ENCODE measurements at regions not wholly inside any gene's neighbourhood (a gene's known extent, or its start where the extent isn't known, plus 50 kb on each side); places are given as distances from the start of the nearest gene placed in this dataset.

GRCh38 chr9:134996591-134997530 is 79.1 kb upstream of the FCN1 start:
- TF ChIP-seq POLR2A (IDR thresholded peaks at IDR 0.05; ENCODE audit: low read length): no peak
- no peak for TF ChIP-seq GATA1 (IDR thresholded peaks at IDR 0.05; ENCODE audit: low read depth, low read length)
